Activated T-cell treated with anti-CD3 and anti-CD28 coated beads, Interleukin-2, amount 50 U/mL, for 24 hours (primary cell): ENCODE measurements at regions not wholly inside any gene's neighbourhood (a gene's known extent, or its start where the extent isn't known, plus 50 kb on each side); places are given as distances from the start of the nearest gene placed in this dataset.
"Not testable (repeated sequence)": the region's sequence is repeated elsewhere in the genome, so short reads cannot be mapped to it uniquely, and the experiment has no call there.

Source experiments
- DNase-seq: peaks from one replicate; pipeline ENCODE4 v3.0.0-alpha.2; 2020
- H3K27ac Mint-ChIP-seq: 2 replicates; pipeline ENCODE4 v1.8.0; 2020; ENCODE audit warnings: mild to moderate bottlenecking, mixed read lengths
- H3K27me3 Mint-ChIP-seq: 2 replicates; pipeline ENCODE4 v1.8.0; 2020; ENCODE audit warnings: mixed read lengths
- H3K36me3 Mint-ChIP-seq: 2 replicates; pipeline ENCODE4 v1.8.0; 2020; ENCODE audit warnings: low read depth, mixed read lengths
- H3K4me1 Mint-ChIP-seq: 2 replicates; pipeline ENCODE4 v1.8.0; 2020; ENCODE audit warnings: low read depth, mixed read lengths
- H3K4me3 Mint-ChIP-seq: 2 replicates; pipeline ENCODE4 v1.8.0; 2020; ENCODE audit warnings: mild to moderate bottlenecking, moderate library complexity, mixed read lengths
- H3K9me3 Mint-ChIP-seq: 2 replicates; pipeline ENCODE4 v1.8.0; 2020; ENCODE audit warnings: mixed read lengths

DNA sequence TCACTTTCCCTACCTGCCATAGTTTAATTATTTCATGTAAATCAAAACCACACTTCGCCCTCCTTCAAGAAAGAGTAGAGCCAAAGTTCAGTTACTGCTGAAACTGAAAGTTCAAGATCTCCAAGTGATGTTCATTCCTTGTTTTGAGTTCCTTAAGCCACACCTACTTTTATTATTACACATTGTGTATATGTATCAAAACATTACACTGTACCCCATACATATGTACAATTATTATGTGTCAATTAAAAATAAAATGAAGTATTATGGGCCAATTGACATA is 892.3 kb upstream of the NDST4 start:
- no peaks in the 10 kb centered on the region for H3K27me3 Mint-ChIP-seq
- peaks cover 3% of the 10 kb centered on the region for H3K9me3 Mint-ChIP-seq
- H3K4me3 Mint-ChIP-seq, result no peak overlapping the region
- H3K36me3 Mint-ChIP-seq, result no peaks in the 10 kb centered on the region
- DNase-seq, result no peak
- no peak overlapping the region for H3K27ac Mint-ChIP-seq
- H3K4me1 Mint-ChIP-seq, result no peaks in the 10 kb centered on the region

DNA sequence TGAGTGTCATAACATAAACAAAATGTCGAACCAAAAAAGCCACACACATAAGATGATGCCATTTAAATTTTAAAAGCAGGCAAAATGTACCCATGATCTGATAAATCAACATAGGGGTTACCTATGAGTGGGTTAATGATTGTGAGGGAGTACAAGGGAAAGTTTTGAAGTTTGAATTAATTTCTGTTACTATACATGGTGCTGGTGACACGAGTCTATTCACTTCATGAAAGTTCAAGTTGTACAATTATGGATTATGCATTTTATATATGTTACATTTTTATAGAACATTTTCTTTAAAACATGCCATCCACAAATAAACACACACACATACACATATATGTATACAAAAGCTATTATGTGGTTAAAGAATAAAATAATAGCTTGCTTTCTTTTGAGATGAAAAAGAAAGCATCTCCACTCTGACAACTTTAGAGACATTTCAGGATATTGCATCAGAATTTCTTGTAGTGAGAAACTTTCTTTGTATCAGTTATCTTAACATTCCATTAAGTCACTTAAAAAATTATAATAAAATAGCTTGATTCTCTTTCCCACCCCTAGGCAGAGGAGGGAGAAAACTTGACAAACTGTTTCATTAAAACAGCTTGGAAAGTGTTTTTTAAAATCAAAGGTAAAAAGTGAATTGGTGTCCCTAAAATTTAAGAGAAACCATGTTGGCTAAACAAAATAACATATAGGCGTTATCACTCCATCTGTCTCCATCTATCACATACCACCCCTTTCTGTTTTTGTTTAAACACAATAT is 891.8 kb upstream of the NDST4 start:
- H3K4me1 Mint-ChIP-seq, result no peaks in the 10 kb centered on the region
- H3K36me3 Mint-ChIP-seq, result no peaks in the 10 kb centered on the region
- no peaks in the 10 kb centered on the region for H3K27me3 Mint-ChIP-seq
- no peak for DNase-seq
- no peak overlapping the region for H3K4me3 Mint-ChIP-seq
- no peak overlapping the region for H3K27ac Mint-ChIP-seq
- H3K9me3 Mint-ChIP-seq, result peaks cover 3% of the 10 kb centered on the region

GRCh38 chr4:116001291-116001690 is 887.9 kb upstream of the NDST4 start:
- no peak for DNase-seq
- no peak overlapping the region for H3K27ac Mint-ChIP-seq
- H3K4me3 Mint-ChIP-seq, result no peak overlapping the region
- H3K9me3 Mint-ChIP-seq, result peaks cover 3% of the 10 kb centered on the region
- no peaks in the 10 kb centered on the region for H3K27me3 Mint-ChIP-seq
- H3K4me1 Mint-ChIP-seq, result no peaks in the 10 kb centered on the region
- no peaks in the 10 kb centered on the region for H3K36me3 Mint-ChIP-seq

DNA sequence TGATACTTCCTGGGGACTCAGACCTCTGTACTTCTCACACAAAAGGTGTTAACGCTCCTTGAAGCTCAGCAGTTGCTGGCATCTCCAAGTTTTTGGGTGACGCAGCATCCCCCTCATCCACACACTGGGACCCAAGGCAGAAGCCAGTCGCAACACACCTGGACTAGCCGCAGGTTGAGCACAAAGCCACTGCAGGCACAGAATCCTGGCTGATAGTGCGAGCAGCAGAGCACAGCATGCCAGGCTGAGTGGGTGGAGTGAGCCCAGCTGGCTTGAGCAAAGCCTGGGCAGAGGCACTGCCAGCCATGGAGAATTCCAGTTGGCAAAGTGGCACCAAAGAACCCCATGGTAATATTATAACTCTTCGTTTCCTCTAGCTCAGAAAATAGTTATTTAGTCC is 873.2 kb upstream of the NDST4 start:
- H3K4me1 Mint-ChIP-seq, result no peaks in the 10 kb centered on the region
- no peaks in the 10 kb centered on the region for H3K27me3 Mint-ChIP-seq
- H3K9me3 Mint-ChIP-seq, result peaks cover 5% of the 10 kb centered on the region
- no peaks in the 10 kb centered on the region for H3K36me3 Mint-ChIP-seq
- no peak for DNase-seq
- H3K4me3 Mint-ChIP-seq, result no peak overlapping the region
- H3K27ac Mint-ChIP-seq, result no peak overlapping the region

DNA sequence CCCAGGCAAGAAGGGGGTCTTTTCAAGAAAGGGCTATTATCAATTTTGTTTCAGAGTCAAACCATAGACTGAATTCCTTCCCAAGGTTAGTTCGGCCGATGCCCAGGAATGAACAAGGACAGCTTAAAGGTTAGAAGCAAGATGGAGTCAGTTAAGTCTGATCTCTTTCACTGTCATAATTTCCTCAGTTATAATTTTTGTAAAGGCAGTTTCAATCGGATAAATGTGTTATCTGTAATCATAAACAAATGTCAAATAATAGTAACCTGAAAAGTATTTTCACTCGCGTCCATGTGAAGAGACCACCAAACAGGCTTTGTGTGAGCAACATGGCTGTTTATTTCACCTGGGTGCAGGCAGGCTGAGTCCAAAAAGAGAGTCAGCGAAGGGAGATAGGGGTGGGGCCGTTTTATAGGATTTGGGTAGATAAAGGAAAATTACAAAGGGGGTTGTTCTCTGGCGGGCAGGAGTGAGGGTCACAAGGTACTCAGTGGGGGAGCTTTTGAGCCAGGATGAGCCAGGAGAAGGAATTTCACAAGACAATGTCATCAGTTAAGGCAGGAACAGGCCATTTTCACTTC is 862.1 kb upstream of the NDST4 start:
- H3K4me1 Mint-ChIP-seq, H3K27ac Mint-ChIP-seq, DNase-seq, H3K27me3 Mint-ChIP-seq, H3K4me3 Mint-ChIP-seq, H3K9me3 Mint-ChIP-seq, H3K36me3 Mint-ChIP-seq: not testable (repeated sequence)

DNA sequence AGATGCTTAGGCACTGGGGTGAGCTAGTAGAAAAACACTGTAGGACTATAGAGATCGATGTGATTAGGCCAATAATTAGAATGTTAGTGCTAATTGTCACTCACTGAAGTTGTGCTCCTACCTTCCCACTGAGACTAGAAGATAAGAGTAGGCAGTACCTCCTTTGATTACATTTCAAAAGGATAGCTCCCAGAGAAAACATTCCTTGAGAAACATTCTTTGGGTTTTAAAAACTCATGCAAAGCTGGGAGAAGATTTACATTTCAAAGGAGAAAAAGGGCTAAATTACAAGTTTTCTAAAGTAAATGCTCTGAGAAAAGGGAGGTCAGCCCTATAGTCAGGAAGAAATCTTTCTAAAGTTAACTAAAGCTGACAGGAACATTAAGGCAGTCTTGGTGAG is 860.3 kb upstream of the NDST4 start:
- Mint-ChIP-seq H3K27ac (no peak overlapping the region), H3K9me3 (no peaks in the 10 kb centered on the region), H3K36me3 (no peaks in the 10 kb centered on the region), H3K4me1 (no peaks in the 10 kb centered on the region), H3K4me3 (no peak overlapping the region), H3K27me3 (no peaks in the 10 kb centered on the region)
- no peak for DNase-seq

DNA sequence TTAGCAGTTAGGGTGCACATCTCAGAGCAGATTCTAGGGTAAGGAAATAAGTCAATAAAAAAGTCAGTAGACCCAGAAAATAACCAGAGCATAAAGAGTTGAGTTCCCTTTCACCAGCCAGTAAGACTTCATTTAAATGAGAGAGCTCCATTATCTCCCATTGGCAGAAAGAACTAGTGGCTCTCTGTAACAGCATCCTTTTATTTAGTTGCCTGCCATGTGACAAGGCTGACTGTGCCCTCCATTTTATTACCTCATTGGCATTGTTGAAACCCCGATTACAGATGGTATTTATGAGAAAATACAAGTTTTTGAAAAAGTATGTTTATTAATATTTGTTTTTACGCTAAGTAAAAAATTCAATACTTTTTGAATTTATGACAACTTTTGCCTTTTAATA is 859.5 kb upstream of the NDST4 start:
- Mint-ChIP-seq H3K4me1 (no peaks in the 10 kb centered on the region), H3K27me3 (no peaks in the 10 kb centered on the region), H3K36me3 (no peaks in the 10 kb centered on the region), H3K9me3 (no peaks in the 10 kb centered on the region), H3K27ac (no peak overlapping the region), H3K4me3 (no peak overlapping the region)
- no peak for DNase-seq

DNA sequence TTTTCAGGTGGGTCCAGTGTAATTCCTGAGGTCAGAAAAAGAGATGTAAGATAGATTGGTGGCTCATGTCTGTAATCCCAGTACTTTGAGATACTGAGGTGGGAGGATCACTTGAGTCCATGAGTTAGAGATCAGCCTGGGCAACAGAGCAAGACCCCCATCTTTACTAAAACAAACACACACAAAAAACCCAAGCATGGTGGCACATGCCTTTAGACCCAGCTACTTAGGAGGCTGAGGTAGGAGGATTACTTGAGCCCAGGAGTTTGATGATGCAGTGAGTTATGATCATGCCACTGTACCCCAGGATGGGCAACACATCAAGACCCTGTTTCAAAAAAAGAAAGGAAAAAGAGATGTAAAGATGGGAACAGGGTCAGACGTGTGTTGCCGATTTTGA is 857.4 kb upstream of the NDST4 start:
- no peak for DNase-seq
- no peak overlapping the region for H3K27ac Mint-ChIP-seq
- no peak overlapping the region for H3K4me3 Mint-ChIP-seq
- no peaks in the 10 kb centered on the region for H3K4me1 Mint-ChIP-seq
- H3K36me3 Mint-ChIP-seq, result no peaks in the 10 kb centered on the region
- no peaks in the 10 kb centered on the region for H3K9me3 Mint-ChIP-seq
- H3K27me3 Mint-ChIP-seq, result no peaks in the 10 kb centered on the region

- Mint-ChIP-seq H3K27me3 (no peaks in the 10 kb centered on the region), H3K4me3 (no peak overlapping the region), H3K9me3 (no peaks in the 10 kb centered on the region), H3K27ac (no peak overlapping the region), H3K36me3 (no peaks in the 10 kb centered on the region), H3K4me1 (no peaks in the 10 kb centered on the region)
- DNase-seq, result no peak
Observed at GRCh38 chr4:115969756-115970155, 856.3 kb upstream of the NDST4 start.

DNA sequence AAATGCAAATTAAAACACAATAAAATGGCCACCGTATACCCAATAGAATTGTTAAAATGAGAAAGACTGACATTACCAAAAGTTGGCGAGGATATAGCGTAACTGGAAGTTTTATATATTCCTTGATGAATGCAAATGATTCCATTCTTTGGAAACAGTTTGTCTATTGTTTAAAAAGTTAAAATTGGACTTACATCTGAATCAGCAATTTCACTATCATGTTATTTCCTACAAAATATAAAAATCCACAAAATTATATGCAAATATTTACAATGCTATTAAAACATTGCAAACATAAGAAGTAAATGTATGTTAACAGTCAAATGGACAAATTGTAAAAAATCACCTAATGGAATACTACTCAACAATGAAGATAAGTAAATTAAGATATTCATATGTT is 852.2 kb upstream of the NDST4 start:
- Mint-ChIP-seq H3K4me3 (no peak overlapping the region), H3K9me3 (no peaks in the 10 kb centered on the region), H3K36me3 (no peaks in the 10 kb centered on the region), H3K27ac (no peak overlapping the region), H3K4me1 (no peaks in the 10 kb centered on the region), H3K27me3 (no peaks in the 10 kb centered on the region)
- no peak for DNase-seq

- H3K36me3 Mint-ChIP-seq, H3K27ac Mint-ChIP-seq, DNase-seq, H3K27me3 Mint-ChIP-seq, H3K9me3 Mint-ChIP-seq, H3K4me1 Mint-ChIP-seq, H3K4me3 Mint-ChIP-seq: not testable (repeated sequence)
Observed at GRCh38 chr4:115956054-115956796, 842.8 kb upstream of the NDST4 start.

DNA sequence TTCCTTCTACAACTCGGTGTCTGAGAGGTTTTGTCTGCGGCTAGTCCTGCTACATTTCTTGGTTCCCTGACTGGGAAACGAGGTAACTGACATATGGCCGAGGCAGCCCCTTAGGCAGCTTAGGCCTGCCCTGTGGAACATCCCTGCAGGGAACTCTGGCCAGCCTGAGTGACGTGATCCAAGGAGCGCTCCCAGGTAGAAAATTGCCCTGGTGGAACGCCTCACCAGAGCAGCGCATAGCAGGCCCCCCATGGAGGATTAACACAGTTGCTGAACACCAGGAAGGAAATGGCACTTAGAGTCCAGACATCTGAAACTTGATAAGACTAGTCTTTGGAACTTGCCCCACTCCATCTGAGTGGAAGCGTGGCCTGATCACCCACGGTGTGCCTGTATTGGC is 837.4 kb upstream of the NDST4 start:
- H3K27ac Mint-ChIP-seq, result no peak overlapping the region
- no peaks in the 10 kb centered on the region for H3K36me3 Mint-ChIP-seq
- no peaks in the 10 kb centered on the region for H3K9me3 Mint-ChIP-seq
- no peaks in the 10 kb centered on the region for H3K4me1 Mint-ChIP-seq
- H3K4me3 Mint-ChIP-seq, result no peak overlapping the region
- no peaks in the 10 kb centered on the region for H3K27me3 Mint-ChIP-seq
- DNase-seq, result no peak

- H3K4me1 Mint-ChIP-seq, H3K27ac Mint-ChIP-seq, H3K36me3 Mint-ChIP-seq, DNase-seq, H3K9me3 Mint-ChIP-seq, H3K4me3 Mint-ChIP-seq, H3K27me3 Mint-ChIP-seq: not testable (repeated sequence)
Observed at GRCh38 chr4:115949974-115950743, 836.7 kb upstream of the NDST4 start.

- Mint-ChIP-seq H3K27me3 (no peaks in the 10 kb centered on the region), H3K36me3 (no peaks in the 10 kb centered on the region), H3K4me3 (no peak overlapping the region), H3K27ac (no peak overlapping the region), H3K9me3 (no peaks in the 10 kb centered on the region), H3K4me1 (no peaks in the 10 kb centered on the region)
- no peak for DNase-seq
Observed at GRCh38 chr4:115945026-115945425, 831.6 kb upstream of the NDST4 start.
